ENCODE measurements at regions not wholly inside any gene's neighbourhood (a gene's known extent, or its start where the extent isn't known, plus 50 kb on each side); places are given as distances from the start of the nearest gene placed in this dataset.

GRCh38 chr15:85920956-85921355 lies 126.2 kb upstream of the KLHL25 start:
- no peak for TF ChIP-seq CTCF (conservative IDR thresholded peaks at IDR 0.05; ENCODE audit: low read length)
- no peak for TF ChIP-seq EZH2phosphoT487 (IDR thresholded peaks at IDR 0.05; ENCODE audit: borderline replicate concordance)

Measured in Loucy (cell line).